GM18499 (cell line): ENCODE measurements at regions not wholly inside any gene's neighbourhood (a gene's known extent, or its start where the extent isn't known, plus 50 kb on each side); places are given as distances from the start of the nearest gene placed in this dataset.

Source experiments
- ATAC-seq: cut with Tn5 transposase; IDR thresholded peaks from one replicate; pipeline ENCODE4 v1.9.1; 2021; ENCODE audit warnings: moderate number of reproducible peaks; ENCODE audit not compliant: insufficient read depth, unreplicated experiment

DNA sequence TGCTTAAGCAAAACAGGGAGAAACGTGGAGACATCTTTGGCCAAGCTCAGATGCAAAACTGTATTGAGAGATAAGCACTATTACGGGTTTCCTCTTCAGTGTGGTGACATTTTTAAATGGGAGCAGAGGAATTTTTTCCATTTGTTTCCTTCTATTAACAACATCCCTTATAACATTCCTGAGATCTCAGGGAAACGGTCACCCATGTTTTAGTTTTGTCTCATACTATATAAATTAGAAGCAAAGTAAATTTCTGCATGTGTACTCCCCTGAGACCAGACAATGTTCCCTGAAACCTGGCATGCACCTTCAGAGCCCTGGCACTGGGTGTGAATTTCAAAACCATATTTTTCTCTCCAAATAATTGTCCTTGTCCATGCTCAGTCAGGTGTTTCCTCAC lies 57.6 kb upstream of the RNF152 start:
- no peak for ATAC-seq

DNA sequence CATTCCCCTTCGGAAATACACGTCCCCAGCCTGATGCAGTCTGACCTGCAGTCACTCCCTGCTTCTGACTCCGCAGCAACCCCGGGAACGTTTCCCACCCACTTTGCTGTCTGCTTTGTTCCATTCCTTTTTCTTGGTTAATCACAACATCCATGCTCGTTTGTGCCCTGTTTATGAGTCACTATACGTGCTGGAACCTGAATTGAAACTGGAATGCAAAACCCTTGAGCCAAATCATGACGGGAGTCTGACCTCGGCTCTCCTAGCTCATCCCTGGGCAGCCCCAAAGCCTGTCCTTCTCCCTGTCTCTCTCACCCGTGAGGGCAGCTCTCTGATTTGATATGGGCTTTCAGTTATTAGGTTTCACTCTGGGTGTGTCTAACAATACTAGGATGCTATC lies 57.1 kb upstream of the RNF152 start:
- ATAC-seq: no peak

DNA sequence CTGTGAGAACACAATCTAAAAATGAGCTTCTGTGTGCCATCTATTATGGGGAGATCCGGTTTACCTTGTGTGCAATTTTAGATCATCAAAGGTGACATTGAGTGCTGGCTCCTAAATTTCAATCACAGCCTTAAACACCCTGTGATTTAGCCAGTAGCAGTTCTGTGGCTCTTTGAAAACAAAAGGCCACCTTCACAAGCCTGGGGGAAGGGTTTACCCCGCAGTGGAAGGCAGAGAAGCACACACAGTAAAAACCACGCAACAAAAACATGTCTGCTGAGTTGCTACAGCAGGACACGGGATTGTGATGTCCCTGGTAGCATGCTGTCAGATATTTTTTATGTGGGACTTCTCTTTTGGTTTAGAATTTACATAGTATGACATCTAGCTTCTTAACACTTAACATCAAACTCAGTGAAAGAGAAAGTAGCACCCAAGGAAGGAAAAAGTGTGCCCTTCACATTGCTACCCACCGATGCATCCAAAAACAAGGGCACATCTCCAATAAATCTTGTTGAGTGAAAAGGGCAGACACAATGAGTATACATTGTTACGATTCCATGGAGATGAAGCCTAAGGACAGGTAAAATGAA lies 56.1 kb upstream of the RNF152 start:
- no peak for ATAC-seq

DNA sequence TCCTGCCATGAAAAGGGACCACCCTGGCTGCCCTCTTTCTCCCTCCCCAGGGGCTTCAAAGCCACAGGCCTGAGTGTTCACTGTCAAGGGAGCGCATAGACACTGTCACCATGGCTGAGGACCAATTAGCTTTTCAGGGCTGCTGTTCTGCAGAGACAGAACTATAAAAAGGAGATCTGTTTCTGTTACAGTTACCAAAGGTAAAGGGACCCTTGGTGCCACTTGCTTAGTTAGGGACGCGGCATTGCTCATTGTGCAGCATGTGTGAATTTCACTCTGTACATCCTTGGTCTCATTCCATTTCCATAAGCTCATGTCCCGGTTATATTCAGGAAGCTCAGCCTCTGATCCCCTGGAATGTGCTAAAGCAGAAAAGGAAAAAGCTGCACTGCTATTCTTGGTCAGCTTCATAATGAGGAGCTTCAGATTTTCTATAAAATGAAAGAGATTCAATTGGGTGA lies 55.5 kb upstream of the RNF152 start:
- no peak for ATAC-seq

DNA sequence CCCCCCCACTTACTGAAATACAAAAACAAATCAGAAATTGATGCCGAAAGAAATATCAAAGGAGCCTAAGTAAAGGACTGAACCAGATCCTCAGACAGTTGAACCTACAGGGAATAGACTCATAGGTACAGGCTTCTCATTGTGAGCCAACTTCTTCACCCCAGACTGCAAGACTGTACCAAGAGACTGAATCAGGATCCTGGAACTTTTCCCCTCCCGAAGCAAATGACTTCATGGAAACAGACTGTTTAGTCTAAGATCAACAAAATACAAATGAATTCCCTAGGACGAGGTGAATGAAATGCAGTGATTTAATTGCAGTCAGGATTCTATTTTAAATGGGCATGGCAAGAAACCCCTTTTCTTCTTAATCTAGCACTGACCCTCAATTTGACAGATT lies 53.6 kb upstream of the RNF152 start:
- ATAC-seq: no peak

DNA sequence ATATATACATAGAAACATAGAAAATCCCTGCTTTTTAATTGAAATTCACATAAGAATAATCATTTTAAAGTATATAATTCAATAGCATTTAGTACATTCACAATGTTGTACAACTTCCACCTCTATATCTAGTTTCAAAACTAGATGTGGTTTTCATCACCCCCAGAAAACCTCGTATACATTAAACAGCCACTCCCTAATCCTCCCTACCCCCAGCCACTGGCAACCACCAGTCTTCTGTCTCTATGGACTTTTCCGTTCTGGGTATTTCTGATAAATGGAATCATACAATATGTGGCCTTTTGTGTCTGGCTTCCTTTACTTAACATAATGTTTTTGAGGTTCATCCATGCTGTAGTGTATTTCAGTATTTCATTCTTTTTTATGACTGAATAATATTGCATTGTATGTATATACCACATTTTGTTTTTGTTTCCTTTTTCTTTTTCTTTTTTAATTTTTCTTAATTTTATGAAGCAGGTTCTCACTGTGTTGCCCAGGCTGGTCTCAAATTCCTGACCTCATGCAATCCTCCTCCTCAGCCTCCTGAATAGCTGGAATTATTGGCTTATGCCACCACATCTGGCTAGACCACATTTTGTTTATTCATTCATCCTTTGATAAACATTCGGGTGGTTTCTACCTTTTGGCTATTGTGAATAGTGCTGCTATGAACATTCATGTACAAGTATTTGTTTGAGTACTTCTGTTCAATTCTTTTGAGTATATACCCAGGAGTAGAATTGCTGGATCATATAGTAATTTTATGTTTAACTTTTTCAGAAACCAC lies 50.6 kb upstream of the RNF152 start:
- no peak for ATAC-seq
